Thyroid gland (tissue), 4 donors: ENCODE measurements at regions not wholly inside any gene's neighbourhood (a gene's known extent, or its start where the extent isn't known, plus 50 kb on each side); places are given as distances from the start of the nearest gene placed in this dataset.

Experiments
- POLR2A ChIP-seq, 2 donors: fragments of 450-650 bp; IDR thresholded peaks; one replicate each; pipeline ENCODE4 v1.6.1; 2017; ENCODE audit warnings: antibody characterized with exemption in 2 of 2, mild to moderate bottlenecking in 2 of 2, moderate library complexity in 1 of 2
- TF ChIP-seq, protein P1 (sequence below), 6 experiments: fragments of 200-600 bp in 3 of 6; fragments of 450-650 bp in 3 of 6; sonication (generic) in 3 of 6; IDR thresholded peaks; one replicate each; pipeline ENCODE4 v1.5.1; 2016 to 2019; ENCODE audit warnings: antibody characterized with exemption in 6 of 6, mild to moderate bottlenecking in 2 of 6, inconsistent platforms in 1 of 6, moderate library complexity in 1 of 6

DNA sequence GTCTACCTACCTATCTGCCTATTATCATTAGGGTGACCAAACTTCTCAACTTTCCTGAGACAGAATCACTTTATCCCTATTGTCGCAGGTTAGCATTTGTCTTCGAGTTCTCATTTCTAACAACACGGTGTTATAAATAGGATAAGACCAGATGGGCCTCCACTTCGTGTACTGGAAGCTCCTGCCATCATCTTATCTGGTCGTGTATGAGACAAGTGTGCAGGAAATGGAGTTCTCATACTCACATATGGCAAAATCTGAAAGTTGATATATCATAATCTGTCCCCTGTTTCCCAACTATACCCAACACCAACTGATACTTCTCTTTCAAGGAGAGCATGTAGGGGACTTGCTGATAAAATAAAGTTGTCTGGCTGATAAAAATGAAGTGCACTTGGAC, 287.4 kb upstream of the FOXK1 start:
- no peak for TF ChIP-seq POLR2A (IDR thresholded peaks at IDR 0.05)
- TF ChIP-seq, protein P1, sequence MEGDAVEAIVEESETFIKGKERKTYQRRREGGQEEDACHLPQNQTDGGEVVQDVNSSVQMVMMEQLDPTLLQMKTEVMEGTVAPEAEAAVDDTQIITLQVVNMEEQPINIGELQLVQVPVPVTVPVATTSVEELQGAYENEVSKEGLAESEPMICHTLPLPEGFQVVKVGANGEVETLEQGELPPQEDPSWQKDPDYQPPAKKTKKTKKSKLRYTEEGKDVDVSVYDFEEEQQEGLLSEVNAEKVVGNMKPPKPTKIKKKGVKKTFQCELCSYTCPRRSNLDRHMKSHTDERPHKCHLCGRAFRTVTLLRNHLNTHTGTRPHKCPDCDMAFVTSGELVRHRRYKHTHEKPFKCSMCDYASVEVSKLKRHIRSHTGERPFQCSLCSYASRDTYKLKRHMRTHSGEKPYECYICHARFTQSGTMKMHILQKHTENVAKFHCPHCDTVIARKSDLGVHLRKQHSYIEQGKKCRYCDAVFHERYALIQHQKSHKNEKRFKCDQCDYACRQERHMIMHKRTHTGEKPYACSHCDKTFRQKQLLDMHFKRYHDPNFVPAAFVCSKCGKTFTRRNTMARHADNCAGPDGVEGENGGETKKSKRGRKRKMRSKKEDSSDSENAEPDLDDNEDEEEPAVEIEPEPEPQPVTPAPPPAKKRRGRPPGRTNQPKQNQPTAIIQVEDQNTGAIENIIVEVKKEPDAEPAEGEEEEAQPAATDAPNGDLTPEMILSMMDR (IDR thresholded peaks at IDR 0.05): no peak
